Endothelial cell of umbilical vein (primary cell): ENCODE measurements at regions not wholly inside any gene's neighbourhood (a gene's known extent, or its start where the extent isn't known, plus 50 kb on each side); places are given as distances from the start of the nearest gene placed in this dataset.

ENCODE experiments used
- BruUV-seq: library from RNA; stranded (reverse); fragments of 400-500 nt; replicated peaks from 2 replicates; lab custom pipeline; 2021; lab: Mats Ljungman, UMichigan
- CTCF ChIA-PET: fragments of 300-600, 350-600 bp; sonication (Branson Sonifier 250); formaldehyde crosslinking; loops from one replicate; lab custom pipeline; 2021; ENCODE audit warnings: antibody characterized with exemption, inconsistent platforms; lab: Charles Lee
- POLR2A ChIA-PET: fragments of 300-600, 350-600 bp; sonication (Branson Sonifier 250); formaldehyde crosslinking; loops from one replicate; lab custom pipeline; 2021; ENCODE audit warnings: antibody characterized with exemption, inconsistent platforms; lab: Charles Lee
- DNase-seq: peaks from one replicate; pipeline ENCODE4 v3.0.0-alpha.2; 2011; ENCODE audit warnings: low read depth, low spot score
- FAIRE-seq: peaks from 2 replicates; lab custom pipeline; 2011; peaks lifted over from hg19 to GRCh38; lab: Jason Lieb, UNC
- H2AFZ ChIP-seq: 2 replicates; pipeline ENCODE4 v1.6.0; 2012; ENCODE audit warnings: low read depth, low read length, control low read depth, inconsistent platforms
- H3K27ac ChIP-seq: 2 replicates; pipeline ENCODE4 v1.5.1; 2011; ENCODE audit warnings: low read depth, mild to moderate bottlenecking, control low read depth, low read length, moderate library complexity; ENCODE audit not compliant: insufficient read depth
- H3K27me3 ChIP-seq, 2 experiments: 2 replicates each; pipeline versions ENCODE4 v1.6.0 to v1.6.1; 2011; ENCODE audit warnings: low read length in 2 of 2, mixed read lengths in 1 of 2; ENCODE audit not compliant: control insufficient read depth in 2 of 2, insufficient read depth in 2 of 2
- H3K36me3 ChIP-seq, 2 experiments: 2 replicates in 1 of 2; 3 replicates in 1 of 2; pipeline ENCODE4 v1.5.1; 2011; ENCODE audit warnings: low read length in 2 of 2, mild to moderate bottlenecking in 1 of 2, moderate library complexity in 1 of 2; ENCODE audit not compliant: control insufficient read depth in 2 of 2, insufficient read depth in 2 of 2; ENCODE audit errors: extremely low read depth in 1 of 2
- H3K4me1 ChIP-seq: 3 replicates; pipeline ENCODE4 v1.5.1; 2011; ENCODE audit warnings: mild to moderate bottlenecking, low read length; ENCODE audit not compliant: control insufficient read depth, insufficient read depth; ENCODE audit errors: extremely low read depth
- H3K4me2 ChIP-seq: 2 replicates; pipeline ENCODE4 v1.6.1; 2011; ENCODE audit warnings: low read length, control low read depth, mixed read lengths; ENCODE audit not compliant: insufficient read depth
- H3K4me3 ChIP-seq, 3 experiments: fragments of 200-600 bp in 1 of 3; sonication (generic), shearing (Covaris generic) in 1 of 3; replicated peaks in 1 of 3; 2 replicates each; pipeline ENCODE4 v1.5.1; 2011 to 2016; ENCODE audit warnings: control low read depth in 3 of 3, low read length in 3 of 3, mild to moderate bottlenecking in 2 of 3, inconsistent platforms in 1 of 3, low read depth in 1 of 3, moderate library complexity in 1 of 3; ENCODE audit not compliant: insufficient read depth in 1 of 3
- H3K79me2 ChIP-seq: 2 replicates; pipeline ENCODE4 v1.6.0; 2012; ENCODE audit warnings: low read length, inconsistent platforms; ENCODE audit not compliant: control insufficient read depth, insufficient read depth
- H3K9ac ChIP-seq: replicated peaks from 2 replicates; pipeline ENCODE3; 2011; ENCODE audit warnings: low read length, control low read depth; ENCODE audit not compliant: insufficient read depth; ENCODE audit errors: extremely low read depth
- H3K9me1 ChIP-seq: replicated peaks from 3 replicates; pipeline ENCODE4 v1.6.0; 2011; ENCODE audit warnings: mild to moderate bottlenecking, low read length; ENCODE audit not compliant: control insufficient read depth, insufficient read depth; ENCODE audit errors: extremely low read depth
- H3K9me3 ChIP-seq: replicated peaks from 2 replicates; pipeline ENCODE4 v1.5.1; 2012; ENCODE audit warnings: low read length, inconsistent platforms; ENCODE audit not compliant: control insufficient read depth, insufficient read depth
- H4K20me1 ChIP-seq: replicated peaks from 2 replicates; pipeline ENCODE3; 2011; ENCODE audit warnings: mild to moderate bottlenecking, low read length; ENCODE audit not compliant: control insufficient read depth, insufficient read depth; ENCODE audit errors: extremely low read depth
- EZH2 ChIP-seq: IDR thresholded peaks from 2 replicates; pipeline ENCODE4 v1.6.1; 2012; ENCODE audit warnings: borderline replicate concordance, low read depth, mild to moderate bottlenecking, moderate library complexity, low read length, inconsistent platforms; ENCODE audit not compliant: severe bottlenecking
- FOS ChIP-seq: IDR thresholded peaks from 2 replicates; pipeline ENCODE4 v1.6.1; 2011; ENCODE audit warnings: mild to moderate bottlenecking, low read length, moderate library complexity, borderline replicate concordance; ENCODE audit not compliant: insufficient read depth
- GATA2 ChIP-seq: IDR thresholded peaks from 2 replicates; pipeline ENCODE4 v1.7.0; 2011; ENCODE audit warnings: low read depth, mild to moderate bottlenecking, moderate library complexity, mixed read lengths, low read length; ENCODE audit not compliant: insufficient read length, insufficient read depth
- JUN ChIP-seq: IDR thresholded peaks from 2 replicates; pipeline ENCODE4 v1.6.1; 2011; ENCODE audit warnings: borderline replicate concordance, low read depth; ENCODE audit not compliant: insufficient read length, insufficient read depth
- MAX ChIP-seq: IDR thresholded peaks from 2 replicates; pipeline ENCODE4 v1.6.1; 2011; ENCODE audit not compliant: insufficient read depth, insufficient read length
- MYC ChIP-seq: IDR thresholded peaks from one replicate; pipeline ENCODE4 v1.6.1; 2011; ENCODE audit warnings: mild to moderate bottlenecking, low read depth, low read length
- POLR2A ChIP-seq: IDR thresholded peaks from 2 replicates; pipeline ENCODE4 v1.6.1; 2012; ENCODE audit warnings: low read depth, mild to moderate bottlenecking, control low read depth, low read length
- POLR2AphosphoS5 ChIP-seq: IDR thresholded peaks from 2 replicates; pipeline ENCODE4 v1.6.1; 2012; ENCODE audit warnings: low read depth, mild to moderate bottlenecking, control low read depth, low read length, moderate library complexity; ENCODE audit not compliant: insufficient read depth
- dilution Hi-C: fragments of 300-500 bp; cut with MboI; formaldehyde crosslinking; loops from one replicate; pipeline ENCODE4 v1.15.0; 2019; ENCODE audit warnings: low sequenced_read_pairs; ENCODE audit not compliant: extremely low pct_ligation_motif_present
- intact Hi-C: fragments of 100-400 bp; cut with micrococcal nuclease; formaldehyde crosslinking; loops from one replicate; pipeline ENCODE4 v1.10.0; 2022
- TF ChIP-seq, protein P1 (sequence below), 2 donors: IDR thresholded peaks; 1 replicate in 1 of 2; 2 replicates in 1 of 2; pipeline ENCODE4 v1.5.1; 2011; ENCODE audit warnings: low read length in 2 of 2, mild to moderate bottlenecking in 2 of 2, moderate library complexity in 2 of 2, control low read depth in 1 of 2, inconsistent platforms in 1 of 2, low read depth in 1 of 2; ENCODE audit not compliant: insufficient read depth in 1 of 2; ENCODE audit errors: extremely low read depth in 1 of 2

DNA sequence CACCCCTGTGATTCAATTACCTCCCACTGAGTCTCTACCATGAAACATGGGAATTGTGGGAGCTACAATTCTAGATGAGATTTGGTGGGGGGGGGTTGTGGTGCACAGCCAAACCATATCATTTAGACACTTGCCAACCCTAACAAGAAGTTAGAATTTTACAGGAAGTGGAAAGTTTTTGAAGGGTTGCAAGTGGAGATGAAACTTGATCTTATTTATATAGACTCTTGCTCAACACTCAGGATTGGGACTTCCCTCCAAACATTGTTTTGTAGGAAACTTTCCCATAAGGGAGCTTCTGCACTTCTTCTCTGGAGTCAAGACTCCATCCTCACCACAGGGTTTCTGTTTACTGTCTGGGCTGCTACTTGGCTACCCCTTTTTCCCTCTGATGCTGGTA lies 266.7 kb upstream of the CDH11 start:
- no peak for DNase-seq
- H3K9me3 ChIP-seq = no peaks in the 10 kb centered on the region
- no peaks in the 10 kb centered on the region for H4K20me1 ChIP-seq
- no peaks in the 10 kb centered on the region for H3K27me3 ChIP-seq
- CTCF ChIA-PET = no interaction called here
- no peak for FAIRE-seq
- no TSS peak for BruUV-seq
- H3K79me2 ChIP-seq = no peaks in the 10 kb centered on the region
- H3K4me2 ChIP-seq = no peak overlapping the region
- H3K9ac ChIP-seq = no peak overlapping the region
- intact Hi-C loops (no loop called here), dilution Hi-C loops (no loop called here)
- H3K27ac ChIP-seq = no peak overlapping the region
- no peak overlapping the region for H3K4me3 ChIP-seq
- POLR2A ChIA-PET = no interaction called here
- H3K4me1 ChIP-seq = no peaks in the 10 kb centered on the region
- no peak overlapping the region for H2AFZ ChIP-seq
- TF ChIP-seq MYC (no peak), JUN (no peak), FOS (no peak), EZH2 (no peak), POLR2AphosphoS5 (no peak), POLR2A (no peak), GATA2 (no peak), MAX (no peak)
- H3K36me3 ChIP-seq = no peaks in the 10 kb centered on the region
- no peaks in the 10 kb centered on the region for H3K9me1 ChIP-seq

- no TSS peak for BruUV-seq
- Histone ChIP-seq H3K27me3 (no peaks in the 10 kb centered on the region), H3K4me1 (no peaks in the 10 kb centered on the region), H3K4me3 (no peak overlapping the region), H3K4me2 (no peak overlapping the region), H3K9me1 (no peaks in the 10 kb centered on the region), H2AFZ (no peak overlapping the region), H4K20me1 (no peaks in the 10 kb centered on the region), H3K27ac (no peak overlapping the region), H3K79me2 (no peaks in the 10 kb centered on the region), H3K9ac (no peak overlapping the region), H3K9me3 (no peaks in the 10 kb centered on the region), H3K36me3 (no peaks in the 10 kb centered on the region)
- no peak for DNase-seq
- intact Hi-C loops = no loop called here
- ChIA-PET CTCF (no interaction called here), POLR2A (no interaction called here)
- TF ChIP-seq GATA2 (no peak), FOS (no peak), EZH2 (no peak), JUN (no peak), POLR2AphosphoS5 (no peak), MAX (no peak), MYC (no peak), POLR2A (no peak)
- TF ChIP-seq, protein P1, sequence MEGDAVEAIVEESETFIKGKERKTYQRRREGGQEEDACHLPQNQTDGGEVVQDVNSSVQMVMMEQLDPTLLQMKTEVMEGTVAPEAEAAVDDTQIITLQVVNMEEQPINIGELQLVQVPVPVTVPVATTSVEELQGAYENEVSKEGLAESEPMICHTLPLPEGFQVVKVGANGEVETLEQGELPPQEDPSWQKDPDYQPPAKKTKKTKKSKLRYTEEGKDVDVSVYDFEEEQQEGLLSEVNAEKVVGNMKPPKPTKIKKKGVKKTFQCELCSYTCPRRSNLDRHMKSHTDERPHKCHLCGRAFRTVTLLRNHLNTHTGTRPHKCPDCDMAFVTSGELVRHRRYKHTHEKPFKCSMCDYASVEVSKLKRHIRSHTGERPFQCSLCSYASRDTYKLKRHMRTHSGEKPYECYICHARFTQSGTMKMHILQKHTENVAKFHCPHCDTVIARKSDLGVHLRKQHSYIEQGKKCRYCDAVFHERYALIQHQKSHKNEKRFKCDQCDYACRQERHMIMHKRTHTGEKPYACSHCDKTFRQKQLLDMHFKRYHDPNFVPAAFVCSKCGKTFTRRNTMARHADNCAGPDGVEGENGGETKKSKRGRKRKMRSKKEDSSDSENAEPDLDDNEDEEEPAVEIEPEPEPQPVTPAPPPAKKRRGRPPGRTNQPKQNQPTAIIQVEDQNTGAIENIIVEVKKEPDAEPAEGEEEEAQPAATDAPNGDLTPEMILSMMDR (IDR thresholded peaks at IDR 0.05; ENCODE audit: extremely low read depth in 1 of 2, insufficient read depth in 1 of 2, low read depth in 1 of 2, low read length in 2 of 2) = no peak
- dilution Hi-C loops = no loop called here
- FAIRE-seq = no peak
Observed at GRCh38 chr16:65386672-65387071, 264.8 kb upstream of the CDH11 start.
